Prostate gland (tissue), 2 donors: ENCODE measurements at regions not wholly inside any gene's neighbourhood (a gene's known extent, or its start where the extent isn't known, plus 50 kb on each side); places are given as distances from the start of the nearest gene placed in this dataset.

Experiments used
- CTCF ChIP-seq, 4 experiments: fragments of 200-600 bp in 2 of 4; fragments of 450-650 bp in 2 of 4; sonication (generic) in 2 of 4; IDR thresholded peaks; 1 replicate in 3 of 4; 2 replicates in 1 of 4; pipeline ENCODE4 v1.5.1; 2016 to 2019; ENCODE audit warnings: antibody characterized with exemption in 4 of 4, mild to moderate bottlenecking in 2 of 4, moderate library complexity in 2 of 4
- POLR2AphosphoS5 ChIP-seq: sonication (generic); formaldehyde crosslinking; IDR thresholded peaks from one replicate; pipeline ENCODE4 v1.6.1; 2017; ENCODE audit warnings: antibody characterized with exemption

- TF ChIP-seq CTCF (IDR thresholded peaks at IDR 0.05) (no peak), POLR2AphosphoS5 (no peak)
These were observed 868.1 kb upstream of the ID2 start for GRCh38 chr2:7813541-7814292.
